Mesothelial cell of epicardium (in vitro differentiated cells): ENCODE measurements at regions not wholly inside any gene's neighbourhood (a gene's known extent, or its start where the extent isn't known, plus 50 kb on each side); places are given as distances from the start of the nearest gene placed in this dataset.

Source experiments
- DNase-seq, 2 experiments: peaks; one replicate each; pipeline ENCODE4 v3.0.0; 2021; ENCODE audit warnings: low spot score in 2 of 2; ENCODE audit not compliant: unreplicated experiment in 2 of 2
- H3K27ac Mint-ChIP-seq: 2 replicates; pipeline ENCODE4 v1.8.0; 2021; ENCODE audit warnings: mixed read lengths
- H3K27me3 Mint-ChIP-seq: 2 replicates; pipeline ENCODE4 v1.8.0; 2021; ENCODE audit warnings: low read depth, mixed read lengths
- H3K36me3 Mint-ChIP-seq: 2 replicates; pipeline ENCODE4 v1.8.0; 2021; ENCODE audit warnings: mixed read lengths
- H3K4me1 Mint-ChIP-seq: 2 replicates; pipeline ENCODE4 v1.8.0; 2021; ENCODE audit warnings: mixed read lengths
- H3K4me3 Mint-ChIP-seq: 2 replicates; pipeline ENCODE4 v1.8.0; 2021; ENCODE audit warnings: mild to moderate bottlenecking, moderate library complexity, mixed read lengths
- H3K9me3 Mint-ChIP-seq: 2 replicates; pipeline ENCODE4 v1.8.0; 2021; ENCODE audit warnings: mixed read lengths
- CTCF ChIP-seq: fragments of 200-600 bp; sonication (generic); IDR thresholded peaks from one replicate; pipeline ENCODE4 v1.5.0; 2021; ENCODE audit warnings: antibody characterized with exemption; ENCODE audit not compliant: unreplicated experiment

GRCh38 chr12:68416826-68417225, 84.7 kb upstream of the MDM1 start:
- no peak for DNase-seq
- peaks cover 7% of the 10 kb centered on the region for H3K9me3 Mint-ChIP-seq
- TF ChIP-seq CTCF, result no peak
- peaks cover 6% of the 10 kb centered on the region for H3K4me1 Mint-ChIP-seq
- no peak overlapping the region for H3K27ac Mint-ChIP-seq
- no peaks in the 10 kb centered on the region for H3K27me3 Mint-ChIP-seq
- no peaks in the 10 kb centered on the region for H3K36me3 Mint-ChIP-seq
- no peak overlapping the region for H3K4me3 Mint-ChIP-seq

- Mint-ChIP-seq H3K9me3 (peaks cover 7% of the 10 kb centered on the region), H3K27me3 (no peaks in the 10 kb centered on the region), H3K27ac (no peak overlapping the region), H3K4me1 (peaks cover 7% of the 10 kb centered on the region), H3K36me3 (no peaks in the 10 kb centered on the region), H3K4me3 (no peak overlapping the region)
- no peak for DNase-seq
- no peak for TF ChIP-seq CTCF
These were observed 85.9 kb upstream of the MDM1 start for GRCh38 chr12:68418137-68418460.

- Mint-ChIP-seq H3K4me1 (peaks cover 7% of the 10 kb centered on the region), H3K27ac (no peak overlapping the region), H3K36me3 (no peaks in the 10 kb centered on the region), H3K9me3 (peaks cover 9% of the 10 kb centered on the region), H3K4me3 (no peak overlapping the region), H3K27me3 (no peaks in the 10 kb centered on the region)
- no peak for DNase-seq
- no peak for TF ChIP-seq CTCF
These were observed 88.3 kb upstream of the MDM1 start for GRCh38 chr12:68420225-68421010.

- no peak overlapping the region for H3K27ac Mint-ChIP-seq
- DNase-seq, result no peak
- peaks cover 7% of the 10 kb centered on the region for H3K4me1 Mint-ChIP-seq
- no peak for TF ChIP-seq CTCF
- H3K4me3 Mint-ChIP-seq, result no peak overlapping the region
- no peaks in the 10 kb centered on the region for H3K36me3 Mint-ChIP-seq
- no peaks in the 10 kb centered on the region for H3K27me3 Mint-ChIP-seq
- H3K9me3 Mint-ChIP-seq, result peaks cover 12% of the 10 kb centered on the region
These were observed 90.0 kb upstream of the MDM1 start for GRCh38 chr12:68422159-68422558.

GRCh38 chr12:68422956-68423574, 90.9 kb upstream of the MDM1 start:
- Mint-ChIP-seq H3K27ac (no peak overlapping the region), H3K4me3 (no peak overlapping the region), H3K9me3 (peaks cover 5% of the 10 kb centered on the region), H3K4me1 (peaks cover 7% of the 10 kb centered on the region), H3K27me3 (no peaks in the 10 kb centered on the region), H3K36me3 (no peaks in the 10 kb centered on the region)
- no peak for TF ChIP-seq CTCF
- DNase-seq, result no peak
